Mammary epithelial cell (primary cell): ENCODE measurements at regions not wholly inside any gene's neighbourhood (a gene's known extent, or its start where the extent isn't known, plus 50 kb on each side); places are given as distances from the start of the nearest gene placed in this dataset.

ENCODE experiments used
- EZH2 ChIP-seq: IDR thresholded peaks from 2 replicates; pipeline ENCODE4 v1.6.1; 2012; ENCODE audit warnings: low read length, inconsistent platforms, borderline replicate concordance
- TF ChIP-seq, protein P1 (sequence below), 2 donors: IDR thresholded peaks in 1 of 2; conservative IDR thresholded peaks in 1 of 2; 2 replicates each; pipeline ENCODE4 v1.5.1; 2011 to 2012; ENCODE audit warnings: inconsistent platforms in 2 of 2, low read length in 2 of 2, mild to moderate bottlenecking in 2 of 2, control low read depth in 1 of 2, low read depth in 1 of 2; ENCODE audit not compliant: insufficient read depth in 1 of 2; ENCODE audit errors: extremely low read depth in 1 of 2

DNA sequence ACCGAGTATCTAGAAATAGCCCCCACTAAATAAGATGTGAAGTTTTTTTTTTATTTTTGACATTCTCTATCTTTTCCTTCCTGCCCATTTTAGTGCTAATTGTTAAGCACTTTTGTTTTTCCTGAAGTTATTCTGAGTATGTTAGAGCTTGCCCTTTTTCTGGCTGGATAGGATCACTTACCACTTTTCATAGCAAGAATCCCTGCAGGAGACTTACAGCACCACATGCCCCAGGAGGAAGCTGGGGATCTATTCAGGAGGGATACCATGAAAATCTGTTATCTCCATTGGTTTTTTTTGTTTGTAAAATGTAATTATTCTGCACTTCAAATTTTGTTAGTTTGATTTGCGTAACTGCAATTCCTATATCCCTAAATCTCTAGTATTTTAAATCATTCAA lies 968.4 kb downstream of the ZPLD1 start:
- TF ChIP-seq, protein P1, sequence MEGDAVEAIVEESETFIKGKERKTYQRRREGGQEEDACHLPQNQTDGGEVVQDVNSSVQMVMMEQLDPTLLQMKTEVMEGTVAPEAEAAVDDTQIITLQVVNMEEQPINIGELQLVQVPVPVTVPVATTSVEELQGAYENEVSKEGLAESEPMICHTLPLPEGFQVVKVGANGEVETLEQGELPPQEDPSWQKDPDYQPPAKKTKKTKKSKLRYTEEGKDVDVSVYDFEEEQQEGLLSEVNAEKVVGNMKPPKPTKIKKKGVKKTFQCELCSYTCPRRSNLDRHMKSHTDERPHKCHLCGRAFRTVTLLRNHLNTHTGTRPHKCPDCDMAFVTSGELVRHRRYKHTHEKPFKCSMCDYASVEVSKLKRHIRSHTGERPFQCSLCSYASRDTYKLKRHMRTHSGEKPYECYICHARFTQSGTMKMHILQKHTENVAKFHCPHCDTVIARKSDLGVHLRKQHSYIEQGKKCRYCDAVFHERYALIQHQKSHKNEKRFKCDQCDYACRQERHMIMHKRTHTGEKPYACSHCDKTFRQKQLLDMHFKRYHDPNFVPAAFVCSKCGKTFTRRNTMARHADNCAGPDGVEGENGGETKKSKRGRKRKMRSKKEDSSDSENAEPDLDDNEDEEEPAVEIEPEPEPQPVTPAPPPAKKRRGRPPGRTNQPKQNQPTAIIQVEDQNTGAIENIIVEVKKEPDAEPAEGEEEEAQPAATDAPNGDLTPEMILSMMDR (conservative IDR thresholded peaks at IDR 0.05 in 1 of 2, IDR thresholded peaks at IDR 0.05 in 1 of 2; ENCODE audit: extremely low read depth in 1 of 2, insufficient read depth in 1 of 2, low read depth in 1 of 2, low read length in 2 of 2): no peak
- TF ChIP-seq EZH2: no peak
